CD14-positive monocyte (primary cell): ENCODE measurements at regions not wholly inside any gene's neighbourhood (a gene's known extent, or its start where the extent isn't known, plus 50 kb on each side); places are given as distances from the start of the nearest gene placed in this dataset.

Experiments used
- DNase-seq, 3 donors: peaks; one replicate each; pipeline ENCODE4 v3.0.0-alpha.2; 2011 to 2022
- H2AFZ ChIP-seq: 2 replicates; pipeline ENCODE4 v1.6.0; 2012; ENCODE audit warnings: mild to moderate bottlenecking, low read depth, low read length, inconsistent platforms; ENCODE audit not compliant: insufficient read depth, poor library complexity, severe bottlenecking
- H3K27ac ChIP-seq, 2 donors: 1 replicate in 1 of 2; 2 replicates in 1 of 2; pipeline ENCODE4 v1.5.1; 2012 to 2013; ENCODE audit warnings: low read length in 2 of 2, control low read depth in 1 of 2, inconsistent platforms in 1 of 2, low read depth in 1 of 2, mild to moderate bottlenecking in 1 of 2
- H3K27me3 ChIP-seq, 2 donors: one replicate each; pipeline versions ENCODE4 v1.6.0 to v1.6.1; 2011 to 2013; ENCODE audit warnings: low read length in 2 of 2; ENCODE audit not compliant: control insufficient read depth in 2 of 2, insufficient read depth in 2 of 2
- H3K36me3 ChIP-seq, 2 donors: replicated peaks in 1 of 2; 1 replicate in 1 of 2; 2 replicates in 1 of 2; pipeline versions ENCODE4 v1.5.1 to v1.6.1; 2012 to 2013; ENCODE audit warnings: low read length in 2 of 2, control low read depth in 1 of 2, inconsistent platforms in 1 of 2, mild to moderate bottlenecking in 1 of 2; ENCODE audit not compliant: insufficient read depth in 2 of 2, control insufficient read depth in 1 of 2
- H3K4me1 ChIP-seq, 2 donors: 1 replicate in 1 of 2; 2 replicates in 1 of 2; pipeline versions ENCODE4 v1.5.1 to v1.6.1; 2012 to 2013; ENCODE audit warnings: low read length in 2 of 2, control low read depth in 1 of 2, inconsistent platforms in 1 of 2, mild to moderate bottlenecking in 1 of 2, moderate library complexity in 1 of 2; ENCODE audit not compliant: insufficient read depth in 2 of 2, control insufficient read depth in 1 of 2
- H3K4me2 ChIP-seq: replicated peaks from 2 replicates; pipeline ENCODE3; 2012; ENCODE audit warnings: low read length, moderate library complexity, mild to moderate bottlenecking; ENCODE audit not compliant: poor library complexity, severe bottlenecking; ENCODE audit errors: extremely low read depth
- H3K4me3 ChIP-seq, 3 experiments: fragments of 200-600 bp in 1 of 3; sonication (generic) in 1 of 3; replicated peaks in 1 of 3; 1 replicate in 2 of 3; 2 replicates in 1 of 3; pipeline ENCODE4 v1.5.1; 2011 to 2013; ENCODE audit warnings: low read length in 3 of 3, mild to moderate bottlenecking in 3 of 3, control low read depth in 2 of 3, low read depth in 2 of 3, inconsistent platforms in 1 of 3, moderate library complexity in 1 of 3
- H3K79me2 ChIP-seq: 2 replicates; pipeline ENCODE4 v1.6.0; 2012; ENCODE audit warnings: mild to moderate bottlenecking, control low read depth, inconsistent platforms, low read length, moderate library complexity; ENCODE audit not compliant: insufficient read depth
- H3K9ac ChIP-seq: 2 replicates; pipeline ENCODE4 v1.6.0; 2017; ENCODE audit warnings: low read length, mild to moderate bottlenecking; ENCODE audit not compliant: insufficient read depth, poor library complexity, severe bottlenecking
- H3K9me3 ChIP-seq, 2 donors: replicated peaks in 1 of 2; 1 replicate in 1 of 2; 2 replicates in 1 of 2; pipeline versions ENCODE4 v1.5.1 to v1.6.1; 2012 to 2013; ENCODE audit warnings: low read length in 2 of 2, control low read depth in 1 of 2; ENCODE audit not compliant: control insufficient read depth in 1 of 2, insufficient read depth in 1 of 2
- H4K20me1 ChIP-seq: 2 replicates; pipeline ENCODE4 v1.6.0; 2012; ENCODE audit warnings: mild to moderate bottlenecking, low read length, control low read depth, moderate library complexity; ENCODE audit not compliant: insufficient read depth
- H3K27ac Mint-ChIP-seq, 7 donors: one replicate each; pipeline ENCODE4 v1.8.0; 2020; ENCODE audit warnings: mild to moderate bottlenecking in 7 of 7, mixed read lengths in 7 of 7, moderate library complexity in 6 of 7, inconsistent platforms in 2 of 7
- H3K27me3 Mint-ChIP-seq, 3 donors: one replicate each; pipeline ENCODE4 v1.8.0; 2021 to 2022; ENCODE audit warnings: low read depth in 3 of 3, mild to moderate bottlenecking in 3 of 3, mixed read lengths in 3 of 3, moderate library complexity in 3 of 3, inconsistent platforms in 1 of 3
- H3K36me3 Mint-ChIP-seq, 2 donors: one replicate each; pipeline ENCODE4 v1.8.0; 2020; ENCODE audit warnings: mixed read lengths in 2 of 2, inconsistent platforms in 1 of 2, mild to moderate bottlenecking in 1 of 2
- H3K4me1 Mint-ChIP-seq: one replicate; pipeline ENCODE4 v1.8.0; 2020; ENCODE audit warnings: mild to moderate bottlenecking, mixed read lengths
- H3K4me3 Mint-ChIP-seq, 2 donors: one replicate each; pipeline ENCODE4 v1.8.0; 2020; ENCODE audit warnings: mild to moderate bottlenecking in 2 of 2, mixed read lengths in 2 of 2, moderate library complexity in 1 of 2
- H3K9me3 Mint-ChIP-seq, 7 donors: one replicate each; pipeline ENCODE4 v1.8.0; 2020 to 2022; ENCODE audit warnings: mixed read lengths in 7 of 7, mild to moderate bottlenecking in 6 of 7, moderate library complexity in 6 of 7, inconsistent platforms in 2 of 7
- CTCF ChIP-seq: fragments of 200-600 bp; IDR thresholded peaks from one replicate; pipeline ENCODE4 v1.8.0; 2022; ENCODE audit warnings: antibody characterized with exemption, mild to moderate bottlenecking
- WGBS: methylation state at CpG from one replicate; pipeline ENCODE4 v1.1.5; 2013; ENCODE audit warnings: missing lambda C conversion rate; ENCODE audit not compliant: insufficient coverage; 5-methylcytosine and 5-hydroxymethylcytosine counted together
- intact Hi-C, 2 donors: fragments of 100-400 bp; cut with micrococcal nuclease; formaldehyde crosslinking; loops; one replicate each; pipeline versions ENCODE4 v1.15.0 to v1.15.1; 2023

GRCh38 chr2:236909802-236910201, 175.9 kb upstream of the COPS8 start:
- Histone ChIP-seq H3K79me2 (no peaks in the 10 kb centered on the region), H3K27ac (no peak overlapping the region), H3K4me2 (no peak overlapping the region), H3K9me3 (no peaks in the 10 kb centered on the region), H4K20me1 (no peaks in the 10 kb centered on the region), H3K27me3 (no peaks in the 10 kb centered on the region), H3K36me3 (no peaks in the 10 kb centered on the region), H2AFZ (no peak overlapping the region), H3K9ac (no peak overlapping the region), H3K4me1 (no peaks in the 10 kb centered on the region), H3K4me3 (no peak overlapping the region)
- H3K4me3 Mint-ChIP-seq: no peak overlapping the region
- peak overlapping the region in 1 of 7 donors; percentile 68 for H3K27ac Mint-ChIP-seq
- intact Hi-C loops: no loop called here
- DNase-seq: no peak
- H3K9me3 Mint-ChIP-seq: peaks cover 0 to 2% (median 0%) of the 10 kb centered on the region in 7 donors
- no peaks in the 10 kb centered on the region for H3K4me1 Mint-ChIP-seq
- no CpG with 5 or more reads among the region's 7 CpGs for WGBS
- no peak for TF ChIP-seq CTCF
- H3K27me3 Mint-ChIP-seq: peaks cover 18 to 34% (median 19%) of the 10 kb centered on the region in 3 donors
- H3K36me3 Mint-ChIP-seq: no peaks in the 10 kb centered on the region

- no peaks in the 10 kb centered on the region for H3K79me2 ChIP-seq
These were observed 174.8 kb upstream of the COPS8 start for GRCh38 chr2:236910781-236911495.

More at GRCh38 chr2:236910781-236911495, 174.8 kb upstream of the COPS8 start:
- H3K4me2 ChIP-seq: no peak overlapping the region
- Mint-ChIP-seq H3K36me3 (no peaks in the 10 kb centered on the region), H3K27ac (no peak overlapping the region), H3K9me3 (peaks cover 0 to 3% (median 0%) of the 10 kb centered on the region in 7 donors), H3K4me1 (no peaks in the 10 kb centered on the region), H3K27me3 (peaks cover 17 to 35% (median 19%) of the 10 kb centered on the region in 3 donors), H3K4me3 (no peak overlapping the region)
- DNase-seq: no peak
- H4K20me1 ChIP-seq: no peaks in the 10 kb centered on the region
- no peak overlapping the region for H3K4me3 ChIP-seq
- no peak overlapping the region for H3K27ac ChIP-seq
- no peaks in the 10 kb centered on the region for H3K4me1 ChIP-seq
- intact Hi-C loops: no loop called here
- no peaks in the 10 kb centered on the region for H3K9me3 ChIP-seq
- WGBS: 96% methylated on average over 4 of the region's 14 CpGs
- no peak for TF ChIP-seq CTCF
- H3K27me3 ChIP-seq: no peaks in the 10 kb centered on the region
- H3K9ac ChIP-seq: no peak overlapping the region
- H2AFZ ChIP-seq: no peak overlapping the region
- no peaks in the 10 kb centered on the region for H3K36me3 ChIP-seq
